HG03354 (cell line): ENCODE measurements at regions not wholly inside any gene's neighbourhood (a gene's known extent, or its start where the extent isn't known, plus 50 kb on each side); places are given as distances from the start of the nearest gene placed in this dataset.

ENCODE experiments used
- ATAC-seq: cut with Tn5 transposase; IDR thresholded peaks from one replicate; pipeline ENCODE4 v1.9.1; 2021; ENCODE audit warnings: mild to moderate bottlenecking; ENCODE audit not compliant: unreplicated experiment, poor library complexity, severe bottlenecking

DNA sequence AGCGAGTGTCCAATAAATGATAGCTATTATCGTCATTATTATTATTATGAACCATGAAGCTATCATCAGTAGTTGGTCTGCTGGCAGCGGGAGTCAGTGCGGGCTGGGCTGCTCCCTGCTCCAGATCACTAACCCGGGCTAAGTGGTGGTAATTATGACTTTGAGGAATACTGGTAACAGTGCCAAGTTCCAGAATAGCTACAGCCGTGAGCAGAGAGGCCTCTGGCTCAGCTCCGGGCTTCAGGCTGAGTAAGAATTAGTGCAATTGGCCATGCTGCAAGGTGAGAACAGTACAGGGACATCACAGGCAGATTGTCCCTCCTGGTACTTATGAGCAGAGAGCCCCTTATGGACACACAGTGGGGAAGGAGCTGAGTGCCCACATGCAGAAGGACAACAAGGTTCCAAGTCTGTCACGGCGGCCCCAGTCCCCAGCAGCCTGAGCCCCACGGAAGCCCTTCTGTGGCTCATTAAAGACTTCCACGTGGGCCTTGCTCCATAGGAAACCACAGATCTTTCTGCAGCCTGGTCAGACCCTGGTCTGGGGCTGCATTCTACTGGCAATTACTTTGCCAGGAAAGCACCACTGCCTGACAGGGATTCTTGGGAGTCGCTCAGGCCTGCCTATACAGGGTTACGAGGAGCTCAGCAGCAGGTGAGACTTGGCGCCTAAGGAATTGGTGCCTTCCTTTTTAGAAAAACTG lies 235.1 kb downstream of the RRAGC start:
- ATAC-seq, result no peak

DNA sequence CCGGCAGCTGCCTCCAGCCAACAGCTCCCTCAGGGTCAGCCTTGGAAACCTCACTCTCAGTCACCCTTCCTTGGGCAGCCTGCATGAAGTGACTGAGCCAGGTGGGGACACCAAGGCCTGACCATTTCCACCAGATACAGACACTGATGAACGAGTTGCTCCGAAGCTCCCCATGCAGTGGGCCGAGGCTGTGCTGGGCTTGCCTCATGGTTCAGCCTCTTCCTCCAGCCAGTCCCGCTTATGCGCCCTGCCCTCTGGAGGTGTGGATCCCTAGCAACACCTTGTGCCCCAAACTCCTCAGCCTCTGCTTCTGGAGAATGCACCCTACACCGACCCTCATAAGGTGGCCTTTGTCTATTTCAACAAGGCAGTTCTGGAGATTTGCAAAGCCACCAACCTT lies 236.0 kb downstream of the RRAGC start:
- ATAC-seq, result no peak

DNA sequence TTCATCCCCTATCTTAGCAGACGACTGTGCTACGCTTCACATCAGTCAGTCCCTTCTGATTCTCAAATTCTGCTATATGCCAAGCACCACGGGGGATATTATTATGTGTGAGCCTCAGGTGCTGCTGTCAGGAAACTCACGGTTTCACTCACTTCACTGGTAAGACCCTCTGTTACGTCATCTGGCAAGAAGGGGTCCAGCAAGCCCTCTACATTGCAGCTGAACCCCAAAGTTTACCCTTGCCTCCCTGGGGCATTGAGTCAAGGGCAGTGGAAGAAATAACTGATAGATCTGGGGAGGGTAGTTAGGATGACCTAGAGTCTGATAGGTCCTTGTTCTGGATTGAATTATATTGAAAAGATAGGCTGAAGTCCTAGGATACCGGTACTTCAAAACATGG lies 237.4 kb downstream of the RRAGC start:
- ATAC-seq, result no peak

DNA sequence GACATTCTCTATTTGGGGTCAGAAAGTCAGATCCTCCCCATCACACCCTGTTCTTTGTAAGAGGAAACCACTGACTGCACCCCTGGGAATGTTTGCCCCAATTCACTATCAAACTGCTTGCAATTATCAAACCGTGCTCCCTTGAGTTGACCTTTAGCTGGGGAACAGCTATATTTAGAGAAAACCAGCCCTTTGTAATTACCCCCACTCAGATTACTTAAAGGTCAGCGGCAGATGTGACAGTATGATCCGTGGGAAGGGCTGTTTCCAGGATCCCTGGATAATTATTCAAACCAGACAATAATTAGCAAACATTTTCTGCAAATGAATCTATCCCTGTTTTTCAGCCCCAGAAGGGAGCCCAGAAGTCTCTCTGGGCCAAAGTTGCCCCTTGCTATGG lies 242.7 kb downstream of the RRAGC start:
- no peak for ATAC-seq

DNA sequence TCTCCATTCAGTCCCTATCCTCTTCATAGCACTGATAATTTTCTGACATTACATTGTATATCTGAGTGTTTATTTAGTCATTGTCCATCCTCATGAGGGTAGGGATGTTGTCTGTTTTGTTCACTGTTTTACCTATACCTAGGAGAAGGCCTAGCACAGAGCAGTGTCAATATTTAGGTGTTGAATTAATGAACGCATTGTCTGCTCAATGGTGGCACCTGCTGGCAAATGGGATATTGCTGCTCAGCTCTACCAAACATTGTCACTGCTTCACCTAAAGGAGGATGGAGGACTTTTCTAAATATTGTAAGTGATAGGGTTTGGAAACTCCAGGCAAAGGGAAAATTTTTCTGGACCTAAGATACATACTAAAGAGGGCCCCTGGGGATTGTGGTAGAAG lies 243.9 kb downstream of the RRAGC start:
- no peak for ATAC-seq

DNA sequence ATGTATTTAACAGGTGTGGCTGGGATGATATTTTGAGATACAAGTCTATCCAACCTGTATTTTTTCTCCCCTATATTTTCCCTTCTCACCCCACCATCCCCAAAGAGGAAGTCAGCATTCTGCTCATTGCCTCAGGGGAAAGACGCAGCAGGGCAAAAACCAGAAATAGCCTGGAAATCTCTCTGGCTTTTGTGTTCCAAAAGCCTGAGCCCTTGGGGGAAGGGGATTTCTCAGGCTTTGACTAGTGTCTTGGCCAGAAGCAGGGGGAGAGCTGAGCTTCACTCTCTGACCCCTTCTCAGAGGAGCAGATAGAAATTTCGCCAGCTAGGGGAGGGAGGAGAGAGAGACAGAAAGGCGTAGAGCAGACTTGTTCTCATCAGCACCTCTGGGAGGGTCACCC lies 244.7 kb downstream of the RRAGC start:
- no peak for ATAC-seq

DNA sequence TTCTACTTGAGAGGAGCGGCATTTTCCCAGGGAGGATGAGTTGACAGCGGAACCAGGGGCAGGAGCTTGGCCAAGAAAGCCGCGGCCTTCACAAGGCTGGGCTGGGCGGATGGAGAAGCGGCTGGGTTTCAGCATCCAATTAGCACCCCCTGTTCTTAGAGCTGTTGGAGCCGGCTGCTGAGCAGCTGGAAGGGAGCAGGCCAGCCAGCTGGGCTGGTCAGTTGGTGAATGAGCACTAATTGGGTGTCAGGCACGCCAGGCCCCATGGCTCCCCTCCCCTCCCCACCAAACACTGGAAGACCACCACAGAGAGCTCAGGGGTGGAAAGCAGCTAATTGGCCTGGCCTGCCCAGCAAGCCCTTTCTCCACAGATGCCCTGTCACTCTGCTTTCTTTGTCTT lies 245.6 kb downstream of the RRAGC start:
- no peak for ATAC-seq

DNA sequence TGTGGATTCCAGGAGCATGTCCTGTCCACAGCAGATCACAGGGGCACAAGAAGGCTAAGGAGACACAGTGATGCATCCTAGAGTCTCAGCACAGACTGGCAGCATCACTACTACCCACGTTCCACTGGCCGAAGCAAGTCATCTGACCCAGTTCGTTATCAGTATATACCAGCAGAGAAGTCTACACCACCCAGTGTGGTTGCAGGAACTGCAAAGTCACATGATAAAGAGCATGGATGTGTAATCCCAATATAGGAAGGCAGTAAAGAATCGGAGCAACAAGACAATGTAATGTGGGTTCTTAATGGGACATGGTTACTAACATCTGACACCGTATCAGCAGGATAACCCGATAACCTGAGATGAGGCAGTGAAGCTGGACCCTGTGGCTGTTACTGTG lies 246.6 kb downstream of the RRAGC start:
- no peak for ATAC-seq

DNA sequence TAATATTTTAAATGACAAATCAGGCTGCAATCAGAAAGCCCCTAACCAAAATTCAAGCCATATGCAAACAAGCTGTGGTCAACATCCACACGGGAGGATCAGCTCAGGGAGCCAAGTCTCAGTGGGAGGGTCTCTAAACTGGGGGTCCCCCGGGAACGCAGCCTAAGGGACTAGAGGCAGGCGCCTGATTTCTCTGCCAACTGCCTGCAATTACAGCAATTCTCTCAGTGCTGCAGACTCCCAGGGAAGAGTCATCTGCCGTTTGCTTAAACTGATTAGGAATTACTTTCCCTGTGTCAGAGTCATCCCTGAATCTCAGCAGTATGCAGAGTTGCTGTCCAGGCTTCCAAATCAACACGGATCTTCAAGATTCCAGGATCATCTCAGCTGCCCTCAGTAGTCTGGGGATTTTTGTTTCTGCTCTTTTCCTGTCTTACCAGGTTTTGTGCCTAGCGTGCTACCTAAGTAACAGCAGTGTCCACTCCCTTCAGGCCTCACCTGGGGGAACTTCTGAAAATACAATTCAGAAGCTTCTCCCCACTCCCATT lies 247.8 kb downstream of the RRAGC start:
- no peak for ATAC-seq

DNA sequence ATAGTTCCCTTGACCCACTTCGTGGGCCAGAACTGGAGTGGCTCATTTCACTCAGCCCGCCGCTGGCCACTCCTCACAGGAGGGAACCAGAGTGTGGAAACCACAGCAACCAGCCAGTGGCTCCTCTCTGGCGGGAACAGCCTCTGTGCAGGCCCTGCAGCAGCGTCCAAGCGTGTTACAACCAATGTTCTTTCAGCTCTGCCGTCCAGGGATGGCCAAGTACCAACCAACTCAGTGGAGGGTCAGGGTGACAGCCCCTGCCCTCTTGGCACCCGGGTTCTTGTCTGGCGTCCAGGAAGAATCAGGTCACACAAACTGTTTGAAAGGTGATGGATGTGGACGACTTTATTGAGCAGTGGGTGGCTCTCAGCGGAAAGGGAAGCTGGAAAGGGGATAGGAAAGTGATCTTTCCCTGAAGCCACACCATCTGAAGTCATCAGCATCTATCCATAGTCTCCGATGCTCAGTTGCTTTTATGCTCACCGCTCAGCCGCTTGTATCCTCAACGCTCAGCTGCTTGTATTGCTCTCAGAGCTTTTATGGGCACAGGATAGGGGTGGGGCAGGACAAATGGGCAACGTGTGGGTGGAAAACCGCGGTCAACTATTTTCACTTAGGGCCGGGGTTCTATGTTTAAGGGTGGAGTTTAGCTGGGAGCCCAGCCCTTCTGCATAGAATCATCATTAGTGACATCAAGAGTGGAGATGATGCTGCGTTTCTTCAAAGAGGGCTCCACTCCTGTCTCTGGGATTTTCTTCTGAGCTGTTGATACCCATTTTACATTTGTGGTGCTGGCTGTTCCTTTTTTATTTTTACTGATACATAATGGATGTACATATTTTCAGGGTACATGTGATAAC lies 250.2 kb downstream of the RRAGC start:
- ATAC-seq, result no peak

DNA sequence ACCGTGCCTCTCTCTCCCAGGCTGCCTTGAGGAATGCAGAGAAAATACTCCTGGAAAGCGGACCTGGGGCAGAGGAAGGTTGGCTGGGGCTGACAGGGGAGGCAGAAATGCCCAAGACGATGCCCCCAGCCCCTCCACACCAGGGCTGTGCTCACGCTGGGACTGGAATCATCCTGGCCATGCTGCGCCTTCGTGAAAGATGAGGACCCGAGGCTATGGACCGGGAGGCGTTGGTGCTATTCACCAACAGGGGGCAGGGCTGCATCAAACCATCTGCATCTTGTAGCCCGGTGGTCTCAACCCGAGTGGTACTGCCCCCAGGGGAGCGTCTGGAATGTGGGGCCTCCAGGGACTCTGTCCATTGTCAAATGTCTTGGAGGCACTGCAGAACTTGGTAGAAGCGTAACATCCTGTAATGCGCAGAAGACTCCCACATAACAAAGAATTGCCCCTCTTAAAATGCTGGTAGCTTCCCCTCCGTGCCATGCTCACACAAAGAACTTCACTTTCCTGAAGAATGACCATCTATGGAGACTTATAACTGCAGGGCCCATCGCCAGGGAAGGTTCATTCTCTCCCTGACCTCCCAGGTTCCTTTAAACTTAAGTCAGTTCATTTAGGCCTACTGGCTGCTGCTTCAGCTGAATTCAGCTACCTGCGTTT lies 251.2 kb downstream of the RRAGC start:
- no peak for ATAC-seq

DNA sequence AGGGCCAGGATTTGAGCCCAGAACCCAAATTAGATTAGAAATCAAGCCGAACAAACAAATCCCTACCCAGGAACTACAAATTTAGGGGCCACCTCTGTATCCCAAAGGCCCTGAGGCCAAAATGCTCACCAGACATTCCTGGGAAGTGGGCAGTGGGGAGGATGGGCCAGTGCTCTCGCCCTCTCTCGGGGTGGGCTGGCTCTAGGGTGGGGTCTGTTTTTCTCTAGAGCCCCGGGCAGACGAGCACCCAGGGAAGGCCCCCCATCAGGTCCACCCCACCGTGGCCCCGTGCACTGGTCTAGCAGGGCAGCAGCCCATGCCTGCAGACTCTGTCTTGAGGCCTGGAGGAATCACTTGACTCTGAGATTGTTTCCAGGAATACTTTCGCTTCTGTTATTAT lies 252.0 kb downstream of the RRAGC start:
- ATAC-seq, result no peak

DNA sequence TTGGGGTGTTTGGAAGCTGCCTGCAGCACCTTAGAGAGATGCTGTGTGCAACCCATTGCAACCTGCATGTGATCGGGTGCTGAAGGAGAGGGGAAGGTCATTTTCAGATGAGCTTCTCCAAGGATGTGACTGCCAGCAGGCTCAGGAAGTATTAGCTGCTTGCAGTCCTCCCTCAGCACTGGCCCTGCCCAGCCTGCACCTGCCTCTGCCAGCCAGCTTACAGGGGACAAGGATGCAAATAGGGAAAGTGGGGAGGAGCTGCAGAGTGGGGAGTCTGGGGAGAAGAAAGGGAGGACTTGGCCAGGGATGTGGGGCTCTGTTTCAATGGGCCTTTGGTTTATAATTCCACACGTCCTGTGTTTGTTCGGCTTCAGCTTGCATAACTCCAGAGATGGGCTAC lies 254.5 kb downstream of the RRAGC start:
- no peak for ATAC-seq

DNA sequence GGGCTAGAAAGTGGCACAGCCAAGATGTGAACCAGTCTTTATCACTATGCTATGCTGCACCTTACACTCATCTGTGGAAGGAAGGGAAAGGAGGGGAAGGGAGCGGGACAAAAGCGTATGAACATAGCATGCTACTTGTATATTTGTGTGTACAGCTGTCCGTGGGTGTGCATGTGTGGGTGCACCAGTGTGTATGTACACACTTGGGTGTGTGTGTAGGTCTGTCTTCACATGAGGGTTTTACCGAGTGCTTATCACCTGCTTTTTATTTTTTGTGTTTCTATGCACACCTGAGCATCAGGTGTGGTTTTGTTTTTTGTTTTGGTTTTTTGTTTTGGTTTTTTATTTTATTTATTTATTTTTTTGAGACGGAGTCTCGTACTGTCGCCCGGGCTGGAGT lies 255.7 kb downstream of the RRAGC start:
- ATAC-seq, result no peak

DNA sequence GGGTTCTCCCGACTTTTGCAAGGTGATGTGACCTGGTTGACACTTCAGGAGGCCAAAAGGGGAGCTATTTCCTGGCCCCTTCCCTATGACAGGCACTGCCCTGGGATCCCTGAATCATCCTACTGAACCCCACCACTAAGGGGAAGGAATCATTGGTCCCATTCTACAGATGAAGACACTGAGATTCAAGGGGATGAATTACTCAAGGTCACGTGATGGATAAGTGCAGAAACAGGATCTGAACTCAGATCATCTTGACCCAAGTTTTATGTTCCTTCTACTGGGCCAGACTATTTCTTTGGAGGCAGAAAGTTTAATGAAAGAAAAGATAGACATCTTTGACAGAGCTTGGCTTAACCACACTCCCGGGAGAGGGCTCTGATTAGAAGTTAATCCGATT lies 258.7 kb downstream of the RRAGC start:
- ATAC-seq, result no peak

DNA sequence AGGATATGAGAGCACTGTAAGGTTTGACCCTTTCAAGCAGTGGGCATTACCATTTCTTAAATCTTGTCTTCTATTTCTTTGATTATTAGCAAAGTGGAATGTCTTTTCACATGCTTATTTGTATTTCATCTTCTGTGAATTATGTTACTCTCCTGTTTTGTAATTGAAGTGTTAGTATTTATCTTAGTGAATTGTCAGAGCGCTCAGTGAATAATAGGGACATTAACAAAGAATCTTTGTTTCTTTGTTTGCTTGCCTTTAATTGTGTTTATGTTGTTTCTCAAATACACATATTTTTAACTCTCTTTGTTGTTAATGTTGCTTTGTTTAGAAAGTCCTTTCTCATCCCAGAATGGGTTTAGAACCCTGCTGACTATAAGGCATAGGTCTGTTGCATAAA lies 259.3 kb downstream of the RRAGC start:
- ATAC-seq, result no peak

DNA sequence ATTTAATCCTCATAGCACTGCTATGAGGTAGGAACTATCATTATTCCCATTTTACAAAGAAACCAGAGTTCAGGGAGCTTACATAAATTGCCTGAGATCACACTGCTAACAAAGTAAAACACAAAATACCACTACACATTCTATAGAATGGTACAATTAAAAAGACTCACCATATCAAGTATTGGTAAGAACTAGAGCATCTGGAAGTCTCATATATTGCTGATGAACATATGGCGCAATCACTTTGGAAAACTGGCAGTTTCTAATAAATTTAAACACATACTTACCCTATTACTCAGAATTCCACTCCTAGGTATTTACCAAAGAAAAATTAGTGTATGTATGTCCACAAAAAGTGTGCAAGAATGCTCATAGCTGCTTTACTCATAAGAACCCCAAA lies 261.5 kb downstream of the RRAGC start:
- ATAC-seq, result no peak

DNA sequence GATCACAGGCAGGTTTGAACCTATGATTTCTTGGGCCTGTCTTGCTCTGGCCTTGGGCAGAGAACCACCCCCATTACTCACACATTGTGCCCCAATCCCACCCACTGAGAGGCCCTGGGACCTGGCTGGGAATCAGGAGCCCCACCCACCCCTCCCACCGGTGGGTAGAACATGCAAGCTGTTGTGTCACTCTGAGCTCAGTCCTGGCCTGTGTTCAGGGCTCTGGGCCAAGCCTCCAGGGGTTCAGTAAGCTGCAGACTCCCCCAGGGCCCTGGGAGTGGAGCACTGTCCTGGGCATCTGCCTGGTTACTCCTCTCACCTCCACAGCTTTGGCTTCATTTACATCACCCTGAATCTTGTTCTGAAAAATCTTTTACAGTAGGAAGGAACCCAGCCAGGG lies 270.5 kb downstream of the RRAGC start:
- no peak for ATAC-seq

DNA sequence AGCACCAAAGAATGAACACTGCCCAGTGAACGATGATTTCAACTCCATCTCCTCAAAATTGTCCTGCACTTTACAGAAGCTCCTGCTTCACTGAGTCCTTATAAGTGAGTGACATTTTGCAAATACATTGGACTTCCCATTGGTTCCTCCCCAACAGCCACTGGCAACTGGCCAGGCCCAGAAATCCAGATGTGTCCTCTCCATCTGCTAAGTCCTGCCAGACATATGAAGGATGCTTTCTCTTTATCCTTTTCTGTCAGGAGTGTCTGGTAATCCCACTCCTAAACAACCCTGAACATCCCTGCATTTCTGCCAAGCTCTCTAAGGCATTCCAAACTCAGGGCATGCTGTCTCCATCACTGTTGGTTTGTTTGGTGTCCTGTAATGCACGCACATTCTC lies 271.8 kb downstream of the RRAGC start:
- ATAC-seq, result no peak

DNA sequence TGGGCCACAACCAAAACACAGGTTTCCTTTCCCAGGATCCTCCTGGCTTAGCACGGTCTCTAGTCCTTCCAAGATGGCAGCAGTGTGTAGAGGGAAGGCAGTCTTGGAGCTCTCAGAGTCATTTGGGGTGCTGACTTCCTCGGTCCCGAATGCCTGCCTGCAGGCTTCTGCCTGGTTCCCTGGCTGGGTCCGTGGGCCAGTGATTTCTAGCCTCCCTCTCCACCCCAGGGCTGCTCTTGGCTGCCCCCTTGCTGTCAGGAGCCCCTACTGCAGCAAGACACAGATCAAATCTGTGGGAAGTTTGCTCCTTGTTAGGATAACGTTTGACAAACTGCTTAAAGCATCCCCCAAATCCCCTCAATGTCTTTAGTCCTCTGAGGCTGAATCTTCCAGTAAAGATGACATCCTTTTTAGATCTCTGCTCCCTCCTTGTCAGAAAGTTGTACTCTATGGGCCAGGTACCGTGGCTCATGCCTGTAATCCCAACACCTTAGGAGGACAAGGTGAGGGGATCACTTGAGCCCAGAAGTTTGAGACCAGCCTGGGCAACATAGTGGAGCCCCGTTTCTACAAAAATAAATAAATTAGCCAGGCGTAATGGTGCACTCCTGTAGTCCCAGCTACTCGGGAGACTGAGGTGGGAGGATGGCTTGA lies 272.5 kb downstream of the RRAGC start:
- no peak for ATAC-seq
